ENCODE measurements at regions not wholly inside any gene's neighbourhood (a gene's known extent, or its start where the extent isn't known, plus 50 kb on each side); places are given as distances from the start of the nearest gene placed in this dataset.

DNA sequence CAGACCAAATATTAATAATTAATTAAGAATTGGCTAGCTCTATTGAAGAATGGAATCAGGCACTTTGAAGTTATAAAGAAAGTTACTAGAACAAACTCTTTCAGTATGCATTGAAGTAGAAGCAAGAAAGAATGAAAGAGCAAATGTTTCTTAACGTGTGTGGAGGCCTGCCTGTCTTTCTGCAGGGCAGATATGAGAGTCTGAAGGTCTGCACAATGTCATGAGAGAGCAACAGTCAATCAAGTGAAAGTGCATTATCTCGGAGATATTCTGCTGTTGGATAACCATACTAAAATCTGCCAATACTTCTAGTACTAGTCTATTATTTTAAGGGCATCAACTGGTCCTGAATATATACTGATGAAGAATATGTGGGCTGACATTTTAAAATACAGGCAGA, 1270.8 kb downstream of the ZPLD1 start:
- in situ Hi-C loops (cut with HindIII; ENCODE audit: low sequenced_read_pairs) = no loop called here

DNA sequence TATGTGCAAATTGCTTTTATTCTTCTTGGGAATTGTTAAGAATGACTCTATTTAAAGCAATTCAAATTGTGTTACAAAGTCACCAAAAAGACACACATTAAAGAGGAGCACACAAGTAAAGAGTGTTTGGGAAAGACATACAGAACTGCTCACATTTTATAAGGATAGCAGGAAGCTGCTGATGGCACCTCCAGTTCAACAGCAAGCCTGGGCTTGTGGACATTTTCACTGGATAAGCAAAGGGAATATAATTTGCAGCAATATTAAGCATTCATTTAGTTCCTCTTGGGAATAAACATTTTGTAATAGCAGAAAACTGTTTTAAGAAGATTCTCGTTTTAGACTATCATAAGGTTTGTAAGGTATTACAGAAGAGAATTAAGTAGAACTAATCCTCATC, 1271.9 kb downstream of the ZPLD1 start:
- in situ Hi-C loops (cut with HindIII; ENCODE audit: low sequenced_read_pairs) = no loop called here

GRCh38 chr3:103711670-103712069, 1276.9 kb downstream of the ZPLD1 start:
- in situ Hi-C loops (cut with HindIII; ENCODE audit: low sequenced_read_pairs) = no loop called here

GRCh38 chr3:103712320-103713008, 1277.6 kb downstream of the ZPLD1 start:
- in situ Hi-C loops (cut with HindIII; ENCODE audit: low sequenced_read_pairs) = no loop called here

DNA sequence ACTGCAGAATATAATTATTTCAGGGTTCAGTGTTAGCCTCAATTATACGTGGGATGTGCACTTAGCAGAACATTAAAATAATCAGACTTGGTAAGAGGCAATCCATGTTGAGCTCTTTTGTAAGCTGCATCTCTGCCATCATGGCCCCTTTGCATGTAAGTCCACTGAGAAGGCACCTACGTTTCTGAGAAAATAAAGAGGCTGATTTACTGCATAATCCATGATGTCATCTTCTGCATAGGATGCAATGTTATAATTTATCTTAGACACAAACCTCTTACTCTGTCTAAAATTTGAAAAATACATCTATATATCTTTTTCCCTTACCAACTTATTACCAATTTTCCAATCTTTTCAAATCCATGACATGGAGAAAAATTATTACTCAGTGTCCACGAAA, 1294.7 kb downstream of the ZPLD1 start:
- in situ Hi-C loops (cut with HindIII; ENCODE audit: low sequenced_read_pairs) = no loop called here

GRCh38 chr3:103730744-103731143, 1295.9 kb downstream of the ZPLD1 start:
- in situ Hi-C loops (cut with HindIII; ENCODE audit: low sequenced_read_pairs) = no loop called here

DNA sequence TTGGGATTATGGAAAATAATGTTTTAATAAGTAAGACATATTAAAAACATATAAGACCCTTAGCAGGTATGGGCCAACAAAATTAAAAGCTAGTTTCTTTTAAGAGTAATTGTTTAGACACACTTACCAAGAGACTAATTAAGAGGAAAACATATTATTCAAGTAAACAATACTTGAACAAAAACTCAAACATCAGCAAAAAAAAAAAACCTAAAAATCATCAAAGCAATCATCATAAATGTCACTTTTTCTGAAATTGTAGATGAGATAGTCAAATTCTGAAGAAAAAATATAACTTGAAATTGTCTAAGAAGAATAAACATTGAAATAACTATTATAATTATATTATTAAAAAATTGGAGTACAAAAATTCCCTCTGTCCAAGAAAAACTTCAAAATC, 1318.2 kb downstream of the ZPLD1 start:
- in situ Hi-C loops (cut with HindIII; ENCODE audit: low sequenced_read_pairs) = no loop called here

DNA sequence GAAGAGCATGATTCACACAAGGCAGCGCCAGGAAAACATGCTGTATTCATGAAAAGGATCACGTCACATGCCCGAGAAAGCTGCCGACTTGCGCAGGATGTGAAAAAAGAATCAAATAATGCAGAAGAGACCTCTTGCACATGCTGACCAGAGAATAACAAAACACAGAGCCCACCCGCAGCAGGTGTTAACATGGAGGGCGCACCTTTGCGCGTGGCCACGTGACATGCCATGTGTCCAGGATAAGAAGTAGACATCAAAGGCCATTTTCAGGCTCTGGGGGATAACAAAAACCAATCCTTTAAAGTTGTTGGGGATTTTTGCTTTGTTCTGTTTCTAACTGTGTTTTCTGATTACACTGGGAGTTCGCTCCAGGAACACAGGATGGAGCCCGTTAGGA, 1332.8 kb downstream of the ZPLD1 start:
- in situ Hi-C loops (cut with HindIII; ENCODE audit: low sequenced_read_pairs) = no loop called here

GRCh38 chr3:103785017-103785416, 1350.2 kb downstream of the ZPLD1 start:
- in situ Hi-C loops (cut with HindIII; ENCODE audit: low sequenced_read_pairs) = no loop called here

- in situ Hi-C loops (cut with HindIII; ENCODE audit: low sequenced_read_pairs) = no loop called here
Observed at GRCh38 chr3:103785537-103785936, 1350.7 kb downstream of the ZPLD1 start.

DNA sequence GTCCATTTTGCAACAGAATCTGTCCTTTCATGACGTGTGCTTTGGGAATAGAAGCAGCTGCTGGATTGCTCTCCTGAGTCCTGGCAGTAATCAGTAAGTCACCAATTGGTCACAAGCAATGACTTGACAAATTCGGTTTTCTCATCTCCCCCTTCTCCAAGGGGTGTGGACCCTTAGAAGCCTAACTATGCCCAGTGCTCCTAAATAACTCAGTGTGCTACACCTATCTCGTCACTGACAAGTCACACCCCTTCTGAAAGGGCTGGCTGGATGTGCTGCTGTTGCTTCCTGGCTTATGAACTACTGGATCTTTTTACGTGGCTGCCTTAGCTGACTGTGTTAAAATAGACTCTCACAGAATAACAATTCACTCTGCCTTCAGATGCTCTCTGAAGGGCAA, 1351.5 kb downstream of the ZPLD1 start:
- in situ Hi-C loops (cut with HindIII; ENCODE audit: low sequenced_read_pairs) = no loop called here

DNA sequence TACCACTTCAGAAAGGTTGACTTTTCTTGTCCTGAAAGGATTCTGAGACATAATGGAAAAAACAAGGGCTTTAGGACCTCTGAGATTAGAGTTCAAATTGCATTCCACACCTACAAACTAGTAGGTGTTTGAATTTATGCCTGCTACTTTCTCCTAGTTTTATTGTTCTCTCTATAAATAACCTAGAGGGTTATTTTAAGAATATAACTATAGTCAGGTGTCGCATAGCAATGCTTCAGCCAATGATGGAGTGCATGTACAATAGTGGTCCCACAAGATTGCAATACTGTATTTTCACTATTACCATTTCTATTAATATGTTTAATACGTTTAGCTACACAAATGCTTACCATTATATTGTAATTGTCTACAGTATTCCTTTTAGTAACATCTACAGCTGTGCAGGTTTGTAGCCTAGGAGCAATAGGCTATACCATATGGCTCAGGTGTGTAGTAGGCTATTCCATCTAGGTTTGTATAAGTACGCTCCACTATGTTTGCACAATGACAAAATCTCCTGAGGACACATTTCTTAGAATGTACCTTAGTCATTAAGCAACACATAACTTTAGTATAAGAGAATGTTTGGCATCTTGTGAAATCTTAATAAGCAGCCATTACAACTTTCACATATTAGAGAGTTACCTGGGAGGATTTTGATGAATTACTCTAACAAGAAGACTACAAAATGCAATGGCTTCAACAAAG, 1352.5 kb downstream of the ZPLD1 start:
- in situ Hi-C loops (cut with HindIII; ENCODE audit: low sequenced_read_pairs) = no loop called here

DNA sequence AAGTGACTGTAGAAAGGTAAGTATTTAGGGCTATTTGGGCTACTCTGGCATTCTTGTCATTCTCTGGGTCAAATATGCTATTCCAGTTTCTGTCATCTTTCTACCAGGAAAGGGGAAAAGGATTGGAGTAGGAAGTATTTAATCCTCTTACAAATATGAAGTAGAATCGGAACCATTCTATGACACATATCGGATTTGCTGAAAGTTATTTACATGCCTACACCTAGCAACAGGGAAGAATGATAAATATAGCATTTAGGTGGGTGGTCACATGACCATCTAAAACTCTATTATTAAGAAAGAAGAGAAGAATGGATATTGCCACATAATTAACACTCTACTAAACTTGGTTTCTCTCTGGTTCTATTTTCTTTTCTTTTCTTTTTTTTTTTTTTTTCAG, 1353.1 kb downstream of the ZPLD1 start:
- in situ Hi-C loops (cut with HindIII; ENCODE audit: low sequenced_read_pairs) = no loop called here

DNA sequence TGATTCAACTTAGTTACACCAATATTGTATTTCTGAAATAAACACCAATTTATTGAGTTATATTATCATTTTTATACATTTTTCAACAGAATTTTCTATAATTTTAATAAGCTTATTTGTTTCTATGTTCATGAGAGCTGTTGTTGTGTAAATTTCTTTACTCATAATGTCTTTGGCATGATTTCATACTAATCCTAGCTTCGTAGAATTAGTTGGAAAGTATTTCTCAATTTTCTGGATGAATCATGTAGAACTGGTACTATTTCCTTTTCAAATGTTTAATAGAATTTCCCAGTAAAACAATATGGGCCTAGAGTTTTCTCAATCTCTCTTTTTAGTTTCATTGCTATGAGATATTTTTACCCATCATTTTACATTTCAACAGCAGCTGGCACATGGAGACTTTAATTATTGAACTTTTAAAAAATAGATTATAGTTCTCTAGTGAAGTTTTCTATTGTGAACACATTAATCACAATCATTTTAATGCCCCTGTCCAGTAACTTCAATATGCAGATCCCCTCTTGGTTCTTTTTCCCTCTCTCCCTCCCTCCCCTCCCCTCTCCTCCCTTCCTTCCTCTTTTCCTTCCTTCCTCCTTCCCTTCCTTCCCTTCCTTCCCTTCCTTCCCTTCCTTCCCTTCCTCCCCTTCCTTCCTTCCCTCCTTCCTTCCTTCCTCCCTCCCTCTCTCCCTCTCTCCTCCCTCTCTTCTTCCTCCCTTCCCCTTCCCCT, 1357.1 kb downstream of the ZPLD1 start:
- in situ Hi-C loops (cut with HindIII; ENCODE audit: low sequenced_read_pairs) = no loop called here

- in situ Hi-C loops (cut with HindIII; ENCODE audit: low sequenced_read_pairs) = no loop called here
Observed at GRCh38 chr3:103794656-103795055, 1359.8 kb downstream of the ZPLD1 start.

DNA sequence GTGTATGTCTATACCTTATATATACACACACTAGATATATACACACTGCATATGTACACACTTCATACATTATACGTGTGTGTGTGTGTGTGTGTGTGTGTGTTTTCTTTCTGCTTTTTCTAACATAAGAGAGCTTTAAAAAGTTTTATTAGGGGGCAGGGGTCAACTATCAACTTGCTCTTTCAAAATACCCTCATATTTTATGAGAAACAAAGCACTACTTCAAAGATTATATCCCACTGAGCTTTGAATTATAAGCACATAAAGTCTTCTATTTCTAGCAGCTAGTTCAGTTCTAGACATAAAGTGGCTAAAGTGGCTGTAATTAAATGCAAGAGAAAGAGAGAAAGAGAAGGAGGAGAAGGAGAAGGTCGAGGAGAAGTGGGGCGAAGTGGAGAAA, 1361.3 kb downstream of the ZPLD1 start:
- in situ Hi-C loops (cut with HindIII; ENCODE audit: low sequenced_read_pairs) = no loop called here

- in situ Hi-C loops (cut with HindIII; ENCODE audit: low sequenced_read_pairs) = no loop called here
Observed at GRCh38 chr3:103803787-103804186, 1369.0 kb downstream of the ZPLD1 start.

GRCh38 chr3:103810167-103810566, 1375.4 kb downstream of the ZPLD1 start:
- in situ Hi-C loops (cut with HindIII; ENCODE audit: low sequenced_read_pairs) = no loop called here

- in situ Hi-C loops (cut with HindIII; ENCODE audit: low sequenced_read_pairs) = no loop called here
Observed at GRCh38 chr3:103813955-103814354, 1379.1 kb downstream of the ZPLD1 start.

DNA sequence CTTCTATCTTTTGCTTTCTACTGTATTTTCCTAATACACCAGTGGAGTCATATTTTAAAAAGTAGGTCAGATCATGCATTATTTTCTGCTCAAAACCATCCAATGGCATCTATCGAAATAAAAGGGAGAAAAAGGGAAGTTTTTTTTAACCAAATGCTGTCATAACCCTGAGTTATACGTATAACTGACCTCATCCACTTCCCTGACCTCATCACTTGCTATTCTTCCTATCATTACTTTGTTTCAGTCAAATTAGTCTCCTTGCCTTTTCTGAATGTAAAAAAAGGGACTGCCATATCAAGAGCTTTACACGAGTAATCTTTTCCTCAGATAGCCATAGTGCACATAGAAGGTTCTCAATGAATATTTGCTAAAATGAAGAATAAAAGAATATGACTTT, 1383.6 kb downstream of the ZPLD1 start:
- in situ Hi-C loops (cut with HindIII; ENCODE audit: low sequenced_read_pairs) = no loop called here

DNA sequence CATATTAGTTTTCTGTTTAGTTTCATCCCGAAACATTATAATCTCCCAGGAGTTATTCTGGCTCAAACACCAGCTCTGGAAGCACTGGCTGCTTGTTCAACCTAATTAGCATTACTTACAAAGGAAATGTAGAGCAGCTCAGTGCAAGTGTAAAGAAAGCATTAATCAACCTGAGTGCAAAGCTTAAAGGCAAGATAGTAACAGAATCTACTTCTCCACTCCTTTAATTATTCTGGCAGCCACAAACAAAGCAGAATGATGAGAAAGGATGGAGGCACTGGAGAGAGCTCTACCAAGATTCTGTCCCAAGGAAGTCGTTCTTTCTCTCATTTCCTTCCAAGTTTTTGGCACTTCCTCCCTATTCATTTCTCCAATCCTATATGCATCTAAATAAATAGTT, 1384.0 kb downstream of the ZPLD1 start:
- in situ Hi-C loops (cut with HindIII; ENCODE audit: low sequenced_read_pairs) = no loop called here

DNA sequence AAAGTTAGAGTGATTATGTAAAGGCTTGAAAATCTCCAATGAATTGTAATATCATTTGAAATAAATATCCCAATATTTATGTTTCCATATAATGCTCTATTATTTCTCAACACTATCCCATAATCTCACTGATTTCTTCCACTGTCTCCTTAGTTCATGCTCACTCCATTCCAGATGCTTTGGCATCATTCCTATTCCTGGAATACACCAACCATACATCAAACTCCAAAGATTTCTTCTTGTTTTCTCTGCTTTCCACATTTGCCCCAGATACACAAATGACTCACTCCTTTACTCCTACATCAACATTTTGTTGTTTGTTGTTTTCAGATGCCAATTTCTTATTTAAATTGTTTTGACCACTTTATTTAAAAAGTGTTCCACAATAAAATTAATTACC, 1390.8 kb downstream of the ZPLD1 start:
- in situ Hi-C loops (cut with HindIII; ENCODE audit: low sequenced_read_pairs) = no loop called here

Data from endothelial cell of hepatic sinusoid (primary cell).